H9 (cell line): ENCODE measurements at regions not wholly inside any gene's neighbourhood (a gene's known extent, or its start where the extent isn't known, plus 50 kb on each side); places are given as distances from the start of the nearest gene placed in this dataset.

Experiments
- DNase-seq: peaks from one replicate; pipeline ENCODE4 v3.0.0-alpha.2; 2017
- H2AFZ ChIP-seq: one replicate; pipeline ENCODE4 v1.6.1; 2013; ENCODE audit warnings: mild to moderate bottlenecking, low read length, control low read depth, moderate library complexity
- H2AK5ac ChIP-seq: 2 replicates; pipeline ENCODE4 v1.6.1; 2013; ENCODE audit warnings: low read length, control low read depth, mixed read lengths; ENCODE audit not compliant: insufficient read length
- H2BK120ac ChIP-seq: one replicate; pipeline ENCODE4 v1.6.1; 2013; ENCODE audit warnings: low read depth, mild to moderate bottlenecking, low read length, control low read depth, inconsistent platforms; ENCODE audit not compliant: poor library complexity, severe bottlenecking
- H2BK12ac ChIP-seq: 2 replicates; pipeline ENCODE4 v1.6.1; 2013; ENCODE audit warnings: low read length, control low read depth, mixed read lengths, low read depth; ENCODE audit not compliant: insufficient read length
- H2BK15ac ChIP-seq: 2 replicates; pipeline ENCODE4 v1.6.1; 2013; ENCODE audit warnings: low read depth, low read length, control low read depth
- H2BK20ac ChIP-seq: one replicate; pipeline ENCODE4 v1.6.1; 2013; ENCODE audit warnings: low read depth, mild to moderate bottlenecking, low read length, control low read depth, inconsistent platforms; ENCODE audit not compliant: poor library complexity, severe bottlenecking
- H2BK5ac ChIP-seq: 2 replicates; pipeline ENCODE4 v1.6.1; 2013; ENCODE audit warnings: low read length, control low read depth, mixed read lengths; ENCODE audit not compliant: insufficient read length
- H3K14ac ChIP-seq: 2 replicates; pipeline ENCODE4 v1.6.1; 2013; ENCODE audit warnings: low read length, control low read depth; ENCODE audit not compliant: insufficient read depth
- H3K18ac ChIP-seq: 2 replicates; pipeline ENCODE4 v1.6.1; 2013; ENCODE audit warnings: low read depth, mild to moderate bottlenecking, mixed read lengths, low read length, control low read depth; ENCODE audit not compliant: insufficient read length
- H3K23ac ChIP-seq: 2 replicates; pipeline ENCODE4 v1.6.1; 2013; ENCODE audit warnings: low read length, control low read depth, mixed read lengths, low read depth; ENCODE audit not compliant: insufficient read length
- H3K23me2 ChIP-seq: 2 replicates; pipeline ENCODE4 v1.6.1; 2013; ENCODE audit warnings: low read depth, mild to moderate bottlenecking, mixed read lengths, low read length, control low read depth; ENCODE audit not compliant: insufficient read length, poor library complexity, severe bottlenecking
- H3K27ac ChIP-seq: 2 replicates; pipeline ENCODE4 v1.5.1; 2013; ENCODE audit warnings: low read length, control low read depth, mixed read lengths, low read depth; ENCODE audit not compliant: insufficient read length
- H3K27me3 ChIP-seq: 2 replicates; pipeline ENCODE4 v1.6.1; 2013; ENCODE audit warnings: low read length, control low read depth, inconsistent platforms; ENCODE audit not compliant: insufficient read depth
- H3K4ac ChIP-seq: 2 replicates; pipeline ENCODE4 v1.6.1; 2013; ENCODE audit warnings: low read depth, mild to moderate bottlenecking, control low read depth, inconsistent platforms, low read length, moderate library complexity
- H3K4me1 ChIP-seq: 2 replicates; pipeline ENCODE4 v1.6.1; 2013; ENCODE audit warnings: low read length, control low read depth, inconsistent platforms; ENCODE audit not compliant: insufficient read depth
- H3K4me2 ChIP-seq: 2 replicates; pipeline ENCODE4 v1.6.1; 2013; ENCODE audit warnings: low read length, control low read depth, mixed read lengths; ENCODE audit not compliant: insufficient read length, insufficient read depth
- H3K56ac ChIP-seq: 2 replicates; pipeline ENCODE4 v1.6.1; 2013; ENCODE audit warnings: low read depth, mild to moderate bottlenecking, mixed read lengths, low read length, control low read depth; ENCODE audit not compliant: insufficient read length
- H3K79me1 ChIP-seq: 2 replicates; pipeline ENCODE4 v1.6.1; 2013; ENCODE audit warnings: low read depth, mild to moderate bottlenecking, moderate library complexity, low read length, control low read depth, inconsistent platforms; ENCODE audit not compliant: insufficient read depth, poor library complexity, severe bottlenecking
- H3K79me2 ChIP-seq: 2 replicates; pipeline ENCODE4 v1.6.1; 2013; ENCODE audit warnings: low read length, control low read depth, inconsistent platforms; ENCODE audit not compliant: insufficient read depth
- H3K9ac ChIP-seq: 2 replicates; pipeline ENCODE4 v1.6.1; 2013; ENCODE audit warnings: low read length, control low read depth, mixed read lengths; ENCODE audit not compliant: insufficient read length; ENCODE audit errors: extremely low read depth
- H3K9me3 ChIP-seq: one replicate; pipeline ENCODE4 v1.6.1; 2013; ENCODE audit warnings: low read depth, low read length, inconsistent platforms; ENCODE audit not compliant: control insufficient read depth
- H3T11ph ChIP-seq: one replicate; pipeline ENCODE4 v1.6.1; 2013; ENCODE audit warnings: mild to moderate bottlenecking, low read length, control low read depth, inconsistent platforms
- H4K20me1 ChIP-seq: one replicate; pipeline ENCODE4 v1.6.1; 2013; ENCODE audit not compliant: control insufficient read depth, insufficient read length, insufficient read depth
- H4K5ac ChIP-seq: 2 replicates; pipeline ENCODE4 v1.6.1; 2013; ENCODE audit warnings: low read depth, mild to moderate bottlenecking, mixed read lengths, low read length, control low read depth; ENCODE audit not compliant: insufficient read length
- H4K8ac ChIP-seq: replicated peaks from 2 replicates; pipeline ENCODE4 v1.6.1; 2013; ENCODE audit warnings: low read length, control low read depth, mixed read lengths, low read depth; ENCODE audit not compliant: insufficient read length
- H4K91ac ChIP-seq: 2 replicates; pipeline ENCODE4 v1.6.1; 2013; ENCODE audit warnings: low read depth, mild to moderate bottlenecking, moderate library complexity, mixed read lengths, low read length, control low read depth; ENCODE audit not compliant: insufficient read length
- H3K27ac Mint-ChIP-seq, 3 experiments: 2 replicates in 2 of 3; 3 replicates in 1 of 3; pipeline ENCODE4 v1.8.0; 2020 to 2021; ENCODE audit warnings: mixed read lengths in 3 of 3, mild to moderate bottlenecking in 1 of 3, moderate library complexity in 1 of 3
- H3K27me3 Mint-ChIP-seq: 2 replicates; pipeline ENCODE4 v1.8.0; 2021; ENCODE audit warnings: low read depth, mild to moderate bottlenecking, moderate library complexity, mixed read lengths
- H3K36me3 Mint-ChIP-seq, 3 experiments: 2 replicates in 2 of 3; 3 replicates in 1 of 3; pipeline ENCODE4 v1.8.0; 2020 to 2021; ENCODE audit warnings: low read depth in 3 of 3, mixed read lengths in 3 of 3; ENCODE audit not compliant: insufficient read depth in 1 of 3
- H3K4me1 Mint-ChIP-seq, 2 experiments: 2 replicates each; pipeline ENCODE4 v1.8.0; 2020; ENCODE audit warnings: mixed read lengths in 2 of 2
- H3K4me3 Mint-ChIP-seq, 2 experiments: 2 replicates in 1 of 2; 3 replicates in 1 of 2; pipeline ENCODE4 v1.8.0; 2020 to 2021; ENCODE audit warnings: mild to moderate bottlenecking in 2 of 2, mixed read lengths in 2 of 2, moderate library complexity in 1 of 2
- H3K9me3 Mint-ChIP-seq, 2 experiments: 2 replicates in 1 of 2; 3 replicates in 1 of 2; pipeline ENCODE4 v1.8.0; 2020; ENCODE audit warnings: mild to moderate bottlenecking in 2 of 2, mixed read lengths in 2 of 2, moderate library complexity in 1 of 2
- CTCF ChIP-seq: fragments of 200-600 bp; sonication (generic); conservative IDR thresholded peaks from 3 replicates; pipeline ENCODE4 v1.8.0; 2021; ENCODE audit warnings: antibody characterized with exemption, mild to moderate bottlenecking
- WGBS: extraction: QIAGEN DNeasy Blood & Tissue Kit; methylation state at CpG from one replicate; pipeline ENCODE4 v1.1.7; 2013; ENCODE audit warnings: missing lambda C conversion rate, low lambda C conversion rate, mixed read lengths; ENCODE audit not compliant: insufficient read length; ENCODE audit errors: extremely low coverage; 5-methylcytosine and 5-hydroxymethylcytosine counted together

GRCh38 chr5:89200899-89201298 is 317.9 kb upstream of the MEF2C start:
- H2BK5ac ChIP-seq: no peak overlapping the region
- H3K79me1 ChIP-seq: no peaks in the 10 kb centered on the region
- H3K18ac ChIP-seq: no peak overlapping the region
- H3K27ac ChIP-seq: no peak overlapping the region
- no peak overlapping the region for H2BK12ac ChIP-seq
- no peaks in the 10 kb centered on the region for H3K4me1 ChIP-seq
- H4K5ac ChIP-seq: no peak overlapping the region
- H2BK120ac ChIP-seq: no peak overlapping the region
- Mint-ChIP-seq H3K9me3 (peaks cover 8 to 18% of the 10 kb centered on the region in 2 experiments), H3K27ac (no peak overlapping the region), H3K36me3 (peaks cover 0 to 15% (median 4%) of the 10 kb centered on the region in 3 experiments; a peak in 5 of 7 replicates), H3K27me3 (no peaks in the 10 kb centered on the region), H3K4me3 (no peak overlapping the region), H3K4me1 (no peaks in the 10 kb centered on the region)
- peaks cover 5% of the 10 kb centered on the region for H3K9me3 ChIP-seq
- H3K4ac ChIP-seq: no peak overlapping the region
- no peak for TF ChIP-seq CTCF
- no peak overlapping the region for H3K9ac ChIP-seq
- no peak overlapping the region for H3T11ph ChIP-seq
- no peaks in the 10 kb centered on the region for H3K27me3 ChIP-seq
- DNase-seq: no peak
- H3K56ac ChIP-seq: no peak overlapping the region
- no peak overlapping the region for H2AK5ac ChIP-seq
- H4K91ac ChIP-seq: no peak overlapping the region
- no peaks in the 10 kb centered on the region for H3K23me2 ChIP-seq
- H2BK20ac ChIP-seq: no peak overlapping the region
- no peak overlapping the region for H2AFZ ChIP-seq
- no peak overlapping the region for H4K8ac ChIP-seq
- no peak overlapping the region for H2BK15ac ChIP-seq
- no peaks in the 10 kb centered on the region for H3K79me2 ChIP-seq
- H3K23ac ChIP-seq: no peak overlapping the region
- no CpG with 5 or more reads among the region's 2 CpGs for WGBS
- H3K4me2 ChIP-seq: no peak overlapping the region
- H4K20me1 ChIP-seq: no peaks in the 10 kb centered on the region
- H3K14ac ChIP-seq: no peak overlapping the region
